HEK293T (cell line): ENCODE measurements at regions not wholly inside any gene's neighbourhood (a gene's known extent, or its start where the extent isn't known, plus 50 kb on each side); places are given as distances from the start of the nearest gene placed in this dataset.
"Not testable (repeated sequence)": the region's sequence is repeated elsewhere in the genome, so short reads cannot be mapped to it uniquely, and the experiment has no call there.

Experiments used
- BHLHE40 ChIP-seq: fragments of 450-650 bp; IDR thresholded peaks from 2 replicates; pipeline ENCODE4 v1.6.1; 2016; ENCODE audit warnings: mild to moderate bottlenecking, moderate library complexity, borderline replicate concordance
- L3MBTL2 ChIP-seq: fragments of 450-650 bp; conservative IDR thresholded peaks from 2 replicates; pipeline ENCODE4 v1.6.1; 2016; ENCODE audit warnings: mild to moderate bottlenecking
- PKNOX1 ChIP-seq: fragments of 450-650 bp; IDR thresholded peaks from 2 replicates; pipeline ENCODE4 v1.6.1; 2016
- SP1 ChIP-seq: fragments of 450-650 bp; IDR thresholded peaks from 2 replicates; pipeline ENCODE4 v1.6.1; 2017

GRCh38 chr1:120648915-120649623 lies 74.7 kb upstream of the NBPF26 start:
- TF ChIP-seq BHLHE40, PKNOX1, L3MBTL2, SP1: not testable (repeated sequence)
